Amniotic stem cell (primary cell): ENCODE measurements at regions not wholly inside any gene's neighbourhood (a gene's known extent, or its start where the extent isn't known, plus 50 kb on each side); places are given as distances from the start of the nearest gene placed in this dataset.

Source experiments
- DNase-seq: peaks from one replicate; lab custom pipeline; 2025; lab: John Stamatoyannopoulos, UW

- no peak for DNase-seq
These were observed 100.0 kb upstream of the NRSN1 start for GRCh38 chr6:24026050-24026449.

DNA sequence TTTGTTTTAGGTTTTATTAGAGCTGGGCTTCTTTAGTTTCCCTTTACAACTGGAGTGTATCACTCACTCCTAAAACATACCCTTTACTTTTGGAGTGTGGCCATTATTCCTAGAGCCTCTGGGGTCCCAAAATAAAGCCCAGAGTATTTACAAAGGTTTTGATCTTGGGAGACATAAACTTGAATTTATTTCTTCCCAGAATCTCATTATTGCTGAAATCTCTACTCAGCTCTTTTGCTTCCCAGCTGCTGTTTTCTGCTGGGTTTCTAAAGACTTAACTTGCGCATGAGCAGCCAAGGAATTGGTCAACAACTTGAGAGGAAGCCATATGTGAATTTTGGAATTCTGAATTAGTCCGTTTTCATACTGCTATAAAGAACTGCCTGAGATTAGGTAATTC is 94.5 kb upstream of the NRSN1 start:
- no peak for DNase-seq

DNA sequence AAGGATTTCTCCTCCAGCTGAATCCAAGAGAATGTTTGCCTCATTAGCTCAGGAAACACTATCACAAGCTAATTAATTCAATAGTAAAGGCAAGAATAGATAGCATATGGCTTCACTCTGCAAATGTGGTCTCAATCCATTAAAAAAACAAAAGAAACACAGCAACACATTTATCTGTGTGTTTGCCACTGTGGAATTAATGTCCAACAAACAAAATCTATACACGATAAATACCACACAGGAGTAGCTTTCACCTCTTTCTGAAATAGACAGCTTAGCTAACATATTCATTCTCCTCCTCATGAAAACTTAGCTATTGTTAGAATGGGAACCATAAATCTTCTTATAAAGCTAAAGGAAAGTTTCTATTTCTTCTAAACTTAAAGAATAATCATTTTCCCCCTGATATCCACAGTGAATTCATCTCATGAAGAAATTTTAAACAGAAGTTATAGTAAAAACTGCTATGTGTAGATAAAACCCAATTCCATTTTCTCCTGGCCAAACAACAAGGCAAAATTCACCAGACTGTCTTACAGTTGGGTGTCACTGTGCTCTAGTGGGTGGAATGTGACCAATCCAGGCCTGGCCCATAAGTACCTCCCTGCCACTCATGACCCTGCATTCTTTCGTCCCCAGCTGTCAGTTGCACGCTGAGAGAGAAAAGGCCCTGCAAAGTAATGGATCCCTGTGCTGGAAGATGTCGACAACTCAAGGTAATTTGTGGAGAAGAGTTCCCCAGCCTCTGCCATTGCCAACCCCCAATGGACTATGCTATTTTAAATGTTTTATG is 92.9 kb upstream of the NRSN1 start:
- no peak for DNase-seq

- DNase-seq, result no peak
These were observed 82.2 kb upstream of the NRSN1 start for GRCh38 chr6:24043848-24044247.

- no peak for DNase-seq
These were observed 73.9 kb upstream of the NRSN1 start for GRCh38 chr6:24051942-24052589.

- DNase-seq, result no peak
These were observed 73.4 kb upstream of the NRSN1 start for GRCh38 chr6:24052590-24052961.

- DNase-seq, result no peak
These were observed 73.0 kb upstream of the NRSN1 start for GRCh38 chr6:24053057-24053456.

GRCh38 chr6:24054388-24054787 is 71.6 kb upstream of the NRSN1 start:
- no peak for DNase-seq

GRCh38 chr6:24056567-24056966 is 69.4 kb upstream of the NRSN1 start:
- no peak for DNase-seq

DNA sequence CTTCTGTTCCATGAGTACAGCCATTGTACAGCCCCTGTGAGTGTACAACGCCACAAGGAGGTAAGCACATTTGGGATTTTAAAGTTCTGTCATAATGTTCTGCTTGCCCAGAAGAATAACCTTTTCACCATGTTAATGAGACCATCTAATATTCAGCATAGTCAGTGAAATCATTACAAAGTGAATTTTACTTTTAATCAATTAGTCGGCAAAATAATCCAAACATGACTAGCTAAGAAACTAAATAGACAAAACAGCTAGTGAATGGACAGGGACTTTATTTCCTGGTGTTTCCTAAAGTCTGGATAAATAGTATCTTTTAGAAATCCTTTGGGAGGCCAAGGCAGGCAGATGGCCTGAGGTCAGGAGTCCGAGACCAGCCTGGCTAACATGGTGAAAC is 69.0 kb upstream of the NRSN1 start:
- no peak for DNase-seq

DNA sequence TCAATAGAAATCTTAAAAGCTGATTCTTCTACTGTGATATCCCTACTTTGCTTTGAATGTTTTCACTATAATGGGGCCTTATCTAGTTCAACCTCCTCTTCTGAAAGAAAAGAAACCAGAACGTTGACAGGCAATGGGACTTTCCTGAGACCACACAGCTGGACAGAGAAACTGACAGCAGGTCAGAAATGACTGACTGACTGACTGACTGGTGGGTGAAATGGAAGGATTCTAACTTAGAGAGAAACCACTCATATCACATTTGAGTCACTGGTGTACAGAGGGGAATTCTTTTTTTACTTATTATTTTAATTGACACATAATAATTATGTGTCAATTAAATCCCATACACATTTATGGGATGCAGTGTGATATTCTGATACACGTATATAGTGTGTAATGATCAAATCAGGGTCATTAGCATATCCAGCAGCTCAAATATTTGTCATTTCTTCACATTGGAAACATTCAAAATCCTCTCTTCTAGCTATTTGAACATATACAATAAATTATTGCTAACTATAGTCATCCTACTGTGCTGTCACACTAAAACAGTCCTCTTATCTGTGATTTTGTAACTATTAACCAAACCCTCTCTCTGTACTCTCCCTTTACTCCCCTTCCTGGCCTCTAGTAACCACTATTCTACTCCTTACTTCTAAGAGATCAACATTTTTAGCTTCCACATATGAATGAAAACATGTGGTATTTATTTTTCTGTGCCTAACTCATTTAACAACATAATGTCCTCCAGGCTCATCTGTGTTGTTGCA is 64.8 kb upstream of the NRSN1 start:
- no peak for DNase-seq

DNA sequence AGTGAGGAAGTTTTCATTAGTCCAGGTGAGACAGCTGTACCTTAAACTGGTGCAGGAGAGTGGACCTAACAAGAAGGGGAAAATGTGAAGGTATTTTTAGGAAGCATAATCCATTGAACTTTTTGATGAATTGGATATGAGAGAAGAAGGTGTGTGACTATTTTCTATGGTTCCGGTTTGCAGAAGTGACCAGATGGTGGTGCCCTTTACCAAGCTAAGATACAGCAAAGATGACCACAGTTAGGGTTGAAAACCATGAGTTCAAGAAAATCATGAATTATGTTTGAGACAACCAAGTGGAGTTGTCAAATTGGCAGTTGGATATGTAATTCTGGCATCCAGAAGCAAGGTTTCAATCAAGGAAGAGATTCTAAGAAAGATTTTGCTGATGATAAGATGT is 61.9 kb upstream of the NRSN1 start:
- no peak for DNase-seq

DNA sequence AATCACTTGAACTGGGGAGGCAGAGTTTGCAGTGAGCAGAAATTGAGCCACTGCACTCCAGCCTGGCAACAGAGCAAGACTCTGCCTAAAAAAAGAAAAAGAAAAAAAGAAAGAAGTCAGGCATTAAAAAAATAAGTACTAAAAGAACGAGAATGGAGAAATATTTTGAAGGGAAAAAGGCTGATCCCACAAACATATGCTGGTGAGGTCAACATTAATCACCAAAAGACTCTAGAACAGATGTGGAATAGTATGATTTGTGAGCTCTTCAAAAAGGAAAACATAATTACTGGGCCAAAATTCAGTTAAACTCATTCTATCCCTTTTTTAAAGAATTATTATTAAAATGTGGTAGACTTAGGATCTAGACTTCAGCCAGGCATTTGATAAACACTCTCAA is 61.2 kb upstream of the NRSN1 start:
- DNase-seq, result no peak

DNA sequence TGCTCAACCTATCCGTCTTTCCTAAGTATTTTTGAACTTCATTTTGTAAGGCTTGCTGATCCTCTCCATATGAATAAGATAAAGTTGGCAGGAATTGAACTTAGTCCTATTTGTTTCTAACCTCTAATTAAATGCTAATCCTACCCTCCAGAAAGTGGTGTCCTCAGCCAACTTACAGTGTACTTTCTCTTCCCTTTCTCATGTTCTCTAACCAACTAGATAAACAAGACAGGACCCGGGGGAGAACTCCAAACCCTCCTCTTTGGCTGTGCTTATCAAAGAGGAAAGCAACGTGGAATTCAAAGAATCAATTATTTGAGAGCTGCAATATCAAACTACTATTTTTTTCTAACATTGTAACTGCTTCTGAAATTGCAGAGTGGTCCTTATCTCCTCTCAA is 56.5 kb upstream of the NRSN1 start:
- no peak for DNase-seq

GRCh38 chr6:24072038-24072746 is 53.8 kb upstream of the NRSN1 start:
- no peak for DNase-seq

DNA sequence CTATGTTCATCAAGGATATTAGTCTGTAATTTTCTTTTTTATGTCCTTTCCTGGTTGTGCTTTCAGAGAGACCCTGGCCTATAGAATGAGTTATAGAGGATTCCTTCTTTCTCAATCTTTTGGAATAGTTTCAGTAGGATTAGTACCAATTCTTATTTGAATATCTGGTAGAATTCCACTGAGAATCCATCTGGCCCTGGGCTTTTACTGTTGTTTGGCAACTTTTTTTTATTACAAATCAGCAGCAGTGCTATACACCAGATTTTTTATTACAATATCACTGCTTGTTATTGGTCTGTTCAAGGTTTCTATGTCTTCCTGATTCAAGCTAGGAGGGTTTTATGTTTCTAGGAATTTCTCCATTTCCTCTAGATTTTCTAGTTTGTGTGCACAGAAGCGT is 50.0 kb upstream of the NRSN1 start:
- DNase-seq, result no peak
